ENCODE measurements at regions not wholly inside any gene's neighbourhood (a gene's known extent, or its start where the extent isn't known, plus 50 kb on each side); places are given as distances from the start of the nearest gene placed in this dataset.
"Not testable (repeated sequence)": the region's sequence is repeated elsewhere in the genome, so short reads cannot be mapped to it uniquely, and the experiment has no call there.

- no peak overlapping the region for H3K4me3 ChIP-seq (ENCODE audit: low read depth, low read length)
- no peak for TF ChIP-seq CTCF (IDR thresholded peaks at IDR 0.05; ENCODE audit: insufficient read depth, low read depth, low read length, missing control alignments)
- no peak for DNase-seq (ENCODE audit: low read depth)
Observed at GRCh38 chr3:161630794-161631193, 134.2 kb downstream of the OTOL1 start.

GRCh38 chr3:161631536-161631935 lies 134.9 kb downstream of the OTOL1 start:
- DNase-seq (ENCODE audit: low read depth): no peak
- TF ChIP-seq CTCF (IDR thresholded peaks at IDR 0.05; ENCODE audit: insufficient read depth, low read depth, low read length, missing control alignments): no peak
- no peak overlapping the region for H3K4me3 ChIP-seq (ENCODE audit: low read depth, low read length)

- no peak overlapping the region for H3K4me3 ChIP-seq (ENCODE audit: low read depth, low read length)
- DNase-seq (ENCODE audit: low read depth): no peak
- TF ChIP-seq CTCF (IDR thresholded peaks at IDR 0.05; ENCODE audit: insufficient read depth, low read depth, low read length, missing control alignments): no peak
Observed at GRCh38 chr3:161637559-161637958, 141.0 kb downstream of the OTOL1 start.

GRCh38 chr3:161639095-161639494 lies 142.5 kb downstream of the OTOL1 start:
- not testable (repeated sequence) for DNase-seq (ENCODE audit: low read depth); H3K4me3 ChIP-seq (ENCODE audit: low read depth, low read length)

GRCh38 chr3:161640181-161640580 lies 143.6 kb downstream of the OTOL1 start:
- H3K4me3 ChIP-seq (ENCODE audit: low read depth, low read length): no peak overlapping the region
- TF ChIP-seq CTCF (IDR thresholded peaks at IDR 0.05; ENCODE audit: insufficient read depth, low read depth, low read length, missing control alignments): no peak
- no peak for DNase-seq (ENCODE audit: low read depth)

- DNase-seq (ENCODE audit: low read depth): no peak
- H3K4me3 ChIP-seq (ENCODE audit: low read depth, low read length): no peak overlapping the region
- TF ChIP-seq CTCF (IDR thresholded peaks at IDR 0.05; ENCODE audit: insufficient read depth, low read depth, low read length, missing control alignments): no peak
Observed at GRCh38 chr3:161641287-161641686, 144.7 kb downstream of the OTOL1 start.

GRCh38 chr3:161644891-161645635 lies 148.5 kb downstream of the OTOL1 start:
- TF ChIP-seq CTCF (IDR thresholded peaks at IDR 0.05; ENCODE audit: insufficient read depth, low read depth, low read length, missing control alignments): no peak
- no peak overlapping the region for H3K4me3 ChIP-seq (ENCODE audit: low read depth, low read length)
- no peak for DNase-seq (ENCODE audit: low read depth)

Measured in GM12865 (cell line).